ENCODE measurements at regions not wholly inside any gene's neighbourhood (a gene's known extent, or its start where the extent isn't known, plus 50 kb on each side); places are given as distances from the start of the nearest gene placed in this dataset.

DNA sequence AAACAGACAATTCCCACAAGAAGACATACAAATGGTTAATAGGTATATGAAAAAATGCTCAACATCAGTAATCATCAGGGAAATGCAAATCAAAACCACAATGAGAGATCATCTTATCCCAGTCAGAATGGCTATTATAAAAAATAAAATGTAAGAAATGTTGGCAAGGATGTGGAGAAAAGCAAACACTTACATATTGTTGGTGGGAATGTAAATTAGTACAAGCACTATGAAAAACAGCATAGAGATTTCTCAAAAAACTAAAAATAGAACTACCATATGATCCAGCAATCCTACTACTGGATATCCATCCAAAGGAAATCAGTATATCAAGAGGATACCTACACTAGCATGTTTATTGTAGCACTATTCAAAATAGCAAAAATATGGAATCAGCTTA lies 186.6 kb downstream of the NOL4 start:
- TF ChIP-seq CTCF (conservative IDR thresholded peaks at IDR 0.05 in 1 of 2, IDR thresholded peaks at IDR 0.05 in 1 of 2; ENCODE audit: low read depth in 1 of 2, low read length in 2 of 2) (no peak), EZH2 (IDR thresholded peaks at IDR 0.05; ENCODE audit: low read length, missing control alignments) (no peak)
